GM12891 (cell line): ENCODE measurements at regions not wholly inside any gene's neighbourhood (a gene's known extent, or its start where the extent isn't known, plus 50 kb on each side); places are given as distances from the start of the nearest gene placed in this dataset.

Source experiments
- POLR2A ChIP-seq: IDR thresholded peaks from 2 replicates; pipeline ENCODE4 v1.6.1; 2011; ENCODE audit warnings: low read depth, low read length, control low read depth
- POLR2AphosphoS5 ChIP-seq: IDR thresholded peaks from 2 replicates; pipeline ENCODE4 v1.6.1; 2011; ENCODE audit warnings: low read depth, low read length, control low read depth

GRCh38 chr4:75180790-75181776, 248.2 kb downstream of the PARM1 start:
- TF ChIP-seq POLR2AphosphoS5 (no peak), POLR2A (no peak)
